NCI-H1417 treated with DMSO at 0.1 percent for 48 hours (cell line): ENCODE measurements at regions not wholly inside any gene's neighbourhood (a gene's known extent, or its start where the extent isn't known, plus 50 kb on each side); places are given as distances from the start of the nearest gene placed in this dataset.
"Not testable (repeated sequence)": the region's sequence is repeated elsewhere in the genome, so short reads cannot be mapped to it uniquely, and the experiment has no call there.

ENCODE experiments used
- DNase-seq: peaks from one replicate; lab custom pipeline; 2025; lab: John Stamatoyannopoulos, UW

- DNase-seq, result no peak
Observed at GRCh38 chr14:56422221-56422620, 157.4 kb upstream of the TMEM260 start.

GRCh38 chr14:56422703-56423213 lies 156.8 kb upstream of the TMEM260 start:
- peak; percentile 69 for DNase-seq

- DNase-seq, result no peak
Observed at GRCh38 chr14:56423544-56423943, 156.1 kb upstream of the TMEM260 start.

GRCh38 chr14:56431013-56431412 lies 148.6 kb upstream of the TMEM260 start:
- DNase-seq, result no peak

GRCh38 chr14:56449670-56450213 lies 129.9 kb upstream of the TMEM260 start:
- no peak for DNase-seq

- DNase-seq, result no peak
Observed at GRCh38 chr14:56452940-56453339, 126.7 kb upstream of the TMEM260 start.

GRCh38 chr14:56454680-56455079 lies 124.9 kb upstream of the TMEM260 start:
- not testable (repeated sequence) for DNase-seq

GRCh38 chr14:56460469-56460868 lies 119.1 kb upstream of the TMEM260 start:
- no peak for DNase-seq

GRCh38 chr14:56461276-56462275 lies 118.0 kb upstream of the TMEM260 start:
- no peak for DNase-seq

GRCh38 chr14:56463271-56463890 lies 116.2 kb upstream of the TMEM260 start:
- DNase-seq, result no peak

- no peak for DNase-seq
Observed at GRCh38 chr14:56471056-56471455, 108.5 kb upstream of the TMEM260 start.

GRCh38 chr14:56474419-56475022 lies 105.1 kb upstream of the TMEM260 start:
- DNase-seq, result peak; percentile 30

GRCh38 chr14:56482310-56482911 lies 97.2 kb upstream of the TMEM260 start:
- DNase-seq, result no peak

GRCh38 chr14:56487090-56487667 lies 92.4 kb upstream of the TMEM260 start:
- DNase-seq, result no peak

- DNase-seq, result no peak
Observed at GRCh38 chr14:56487761-56488160, 91.8 kb upstream of the TMEM260 start.

- no peak for DNase-seq
Observed at GRCh38 chr14:56488306-56488705, 91.3 kb upstream of the TMEM260 start.

GRCh38 chr14:56490379-56490778 lies 89.2 kb upstream of the TMEM260 start:
- no peak for DNase-seq

GRCh38 chr14:56491299-56492285 lies 88.0 kb upstream of the TMEM260 start:
- peak; percentile 45 for DNase-seq

- DNase-seq, result no peak
Observed at GRCh38 chr14:56494167-56494566, 85.4 kb upstream of the TMEM260 start.

GRCh38 chr14:56498112-56498511 lies 81.5 kb upstream of the TMEM260 start:
- no peak for DNase-seq
